Keratinocyte (primary cell): ENCODE measurements at regions not wholly inside any gene's neighbourhood (a gene's known extent, or its start where the extent isn't known, plus 50 kb on each side); places are given as distances from the start of the nearest gene placed in this dataset.

ENCODE experiments used
- DNase-seq: peaks from one replicate; pipeline ENCODE4 v3.0.0-alpha.2; 2011; ENCODE audit warnings: low read depth, missing footprints, low spot score
- FAIRE-seq: peaks from 2 replicates; lab custom pipeline; 2011; peaks lifted over from hg19 to GRCh38; lab: Jason Lieb, UNC
- H2AFZ ChIP-seq: 2 replicates; pipeline ENCODE4 v1.6.0; 2012; ENCODE audit warnings: low read length, control low read depth, inconsistent platforms; ENCODE audit not compliant: control insufficient read depth
- H3K27ac ChIP-seq: 2 replicates; pipeline ENCODE4 v1.5.1; 2011; ENCODE audit warnings: low read length; ENCODE audit not compliant: control insufficient read depth, insufficient read depth
- H3K27me3 ChIP-seq: 3 replicates; pipeline ENCODE4 v1.6.0; 2011; ENCODE audit warnings: low read length; ENCODE audit not compliant: control insufficient read depth, insufficient read depth; ENCODE audit errors: extremely low read depth
- H3K36me3 ChIP-seq, 2 experiments: 2 replicates in 1 of 2; 3 replicates in 1 of 2; pipeline ENCODE4 v1.5.1; 2011; ENCODE audit warnings: low read length in 2 of 2, mild to moderate bottlenecking in 1 of 2; ENCODE audit not compliant: control insufficient read depth in 2 of 2, insufficient read depth in 2 of 2; ENCODE audit errors: extremely low read depth in 1 of 2
- H3K4me1 ChIP-seq: 3 replicates; pipeline ENCODE4 v1.5.1; 2011; ENCODE audit warnings: low read length; ENCODE audit not compliant: control insufficient read depth, insufficient read depth; ENCODE audit errors: extremely low read depth
- H3K4me2 ChIP-seq: 3 replicates; pipeline ENCODE4 v1.6.0; 2011; ENCODE audit warnings: low read depth, low read length; ENCODE audit not compliant: control insufficient read depth, insufficient read depth; ENCODE audit errors: extremely low read depth
- H3K4me3 ChIP-seq, 3 experiments: fragments of 200-600 bp in 1 of 3; sonication (generic) in 1 of 3; 2 replicates in 2 of 3; 3 replicates in 1 of 3; pipeline ENCODE4 v1.5.1; 2011 to 2016; ENCODE audit warnings: low read length in 3 of 3, mild to moderate bottlenecking in 3 of 3, control low read depth in 2 of 3, inconsistent platforms in 1 of 3, low read depth in 1 of 3, mixed read lengths in 1 of 3, mixed run types in 1 of 3, moderate library complexity in 1 of 3; ENCODE audit not compliant: control insufficient read depth in 2 of 3, insufficient read depth in 2 of 3; ENCODE audit errors: extremely low read depth in 1 of 3
- H3K79me2 ChIP-seq: 2 replicates; pipeline ENCODE4 v1.6.0; 2012; ENCODE audit warnings: low read length; ENCODE audit not compliant: control insufficient read depth, insufficient read depth
- H3K9ac ChIP-seq: 3 replicates; pipeline ENCODE4 v1.6.0; 2011; ENCODE audit warnings: low read length; ENCODE audit not compliant: control insufficient read depth, insufficient read depth; ENCODE audit errors: extremely low read depth
- H3K9me1 ChIP-seq: 3 replicates; pipeline ENCODE4 v1.6.0; 2011; ENCODE audit warnings: low read length; ENCODE audit not compliant: control insufficient read depth, insufficient read depth; ENCODE audit errors: extremely low read depth
- H3K9me3 ChIP-seq: 2 replicates; pipeline ENCODE4 v1.5.1; 2012; ENCODE audit warnings: low read depth, low read length; ENCODE audit not compliant: control insufficient read depth
- H4K20me1 ChIP-seq: 3 replicates; pipeline ENCODE4 v1.6.0; 2011; ENCODE audit warnings: low read length; ENCODE audit not compliant: control insufficient read depth, insufficient read depth; ENCODE audit errors: extremely low read depth
- EZH2 ChIP-seq: IDR thresholded peaks from one replicate; pipeline ENCODE4 v1.6.1; 2012; ENCODE audit warnings: inconsistent platforms, mild to moderate bottlenecking, low read length, moderate library complexity
- dilution Hi-C: fragments of 300-500 bp; cut with MboI; formaldehyde crosslinking; loops from one replicate; pipeline ENCODE4 v1.7.0; 2020; ENCODE audit warnings: low sequenced_read_pairs; ENCODE audit not compliant: extremely low pct_ligation_motif_present
- TF ChIP-seq, protein P1 (sequence below), 3 experiments: IDR thresholded peaks in 1 of 3; conservative IDR thresholded peaks in 1 of 3; optimal IDR thresholded peaks in 1 of 3; 2 replicates in 2 of 3; 3 replicates in 1 of 3; pipeline versions ENCODE3 to v1.5.1; 2011; ENCODE audit warnings: low read length in 3 of 3, mild to moderate bottlenecking in 3 of 3, moderate library complexity in 2 of 3, control low read depth in 1 of 3, inconsistent platforms in 1 of 3; ENCODE audit not compliant: insufficient read depth in 2 of 3; ENCODE audit errors: extremely low read depth in 1 of 3

DNA sequence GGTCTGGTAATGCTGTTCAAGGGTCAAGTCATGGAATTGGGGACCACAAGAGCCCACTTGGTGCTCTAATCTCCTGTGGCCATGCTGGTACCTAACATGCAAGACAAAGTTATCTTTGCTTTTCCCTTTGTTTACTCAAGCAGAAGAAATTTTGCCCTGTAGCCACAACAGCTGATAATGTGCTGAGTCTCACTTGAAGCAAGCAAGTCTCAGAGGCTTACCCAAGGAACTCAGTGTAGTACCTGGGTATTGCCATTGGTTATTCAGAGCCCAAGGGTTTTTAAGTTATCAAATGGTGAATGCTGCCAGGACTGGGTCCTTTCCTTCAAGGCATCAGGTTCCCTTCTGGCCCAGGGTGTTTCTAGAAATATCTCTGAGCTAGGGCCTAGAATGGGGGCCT, 198.9 kb upstream of the RNPC3 start:
- FAIRE-seq (no peak), DNase-seq (no peak)
- no peaks in the 10 kb centered on the region for H4K20me1 ChIP-seq
- no peaks in the 10 kb centered on the region for H3K4me1 ChIP-seq
- no peak for TF ChIP-seq EZH2
- TF ChIP-seq, protein P1, sequence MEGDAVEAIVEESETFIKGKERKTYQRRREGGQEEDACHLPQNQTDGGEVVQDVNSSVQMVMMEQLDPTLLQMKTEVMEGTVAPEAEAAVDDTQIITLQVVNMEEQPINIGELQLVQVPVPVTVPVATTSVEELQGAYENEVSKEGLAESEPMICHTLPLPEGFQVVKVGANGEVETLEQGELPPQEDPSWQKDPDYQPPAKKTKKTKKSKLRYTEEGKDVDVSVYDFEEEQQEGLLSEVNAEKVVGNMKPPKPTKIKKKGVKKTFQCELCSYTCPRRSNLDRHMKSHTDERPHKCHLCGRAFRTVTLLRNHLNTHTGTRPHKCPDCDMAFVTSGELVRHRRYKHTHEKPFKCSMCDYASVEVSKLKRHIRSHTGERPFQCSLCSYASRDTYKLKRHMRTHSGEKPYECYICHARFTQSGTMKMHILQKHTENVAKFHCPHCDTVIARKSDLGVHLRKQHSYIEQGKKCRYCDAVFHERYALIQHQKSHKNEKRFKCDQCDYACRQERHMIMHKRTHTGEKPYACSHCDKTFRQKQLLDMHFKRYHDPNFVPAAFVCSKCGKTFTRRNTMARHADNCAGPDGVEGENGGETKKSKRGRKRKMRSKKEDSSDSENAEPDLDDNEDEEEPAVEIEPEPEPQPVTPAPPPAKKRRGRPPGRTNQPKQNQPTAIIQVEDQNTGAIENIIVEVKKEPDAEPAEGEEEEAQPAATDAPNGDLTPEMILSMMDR (optimal IDR thresholded peaks at IDR 0.05 in 1 of 3, IDR thresholded peaks at IDR 0.05 in 1 of 3, conservative IDR thresholded peaks at IDR 0.05 in 1 of 3; ENCODE audit: extremely low read depth in 1 of 3, insufficient read depth in 2 of 3, low read length in 3 of 3) = no peak
- H3K79me2 ChIP-seq = no peaks in the 10 kb centered on the region
- dilution Hi-C loops = no loop called here
- H3K27me3 ChIP-seq = no peaks in the 10 kb centered on the region
- H3K4me2 ChIP-seq = no peak overlapping the region
- H3K36me3 ChIP-seq = no peaks in the 10 kb centered on the region
- H3K4me3 ChIP-seq = no peak overlapping the region
- no peak overlapping the region for H3K9ac ChIP-seq
- H3K9me3 ChIP-seq = no peaks in the 10 kb centered on the region
- no peak overlapping the region for H2AFZ ChIP-seq
- no peaks in the 10 kb centered on the region for H3K9me1 ChIP-seq
- H3K27ac ChIP-seq = no peak overlapping the region

- no peaks in the 10 kb centered on the region for H3K36me3 ChIP-seq
- dilution Hi-C loops = no loop called here
- TF ChIP-seq, protein P1 (optimal IDR thresholded peaks at IDR 0.05 in 1 of 3, IDR thresholded peaks at IDR 0.05 in 1 of 3, conservative IDR thresholded peaks at IDR 0.05 in 1 of 3; ENCODE audit: extremely low read depth in 1 of 3, insufficient read depth in 2 of 3, low read length in 3 of 3) = no peak
- no peak for TF ChIP-seq EZH2
- H4K20me1 ChIP-seq = no peaks in the 10 kb centered on the region
- no peaks in the 10 kb centered on the region for H3K79me2 ChIP-seq
- no peak overlapping the region for H2AFZ ChIP-seq
- no peak overlapping the region for H3K9ac ChIP-seq
- H3K27ac ChIP-seq = no peak overlapping the region
- H3K27me3 ChIP-seq = no peaks in the 10 kb centered on the region
- FAIRE-seq (no peak), DNase-seq (no peak)
- no peaks in the 10 kb centered on the region for H3K9me1 ChIP-seq
- H3K4me2 ChIP-seq = no peak overlapping the region
- H3K9me3 ChIP-seq = no peaks in the 10 kb centered on the region
- no peak overlapping the region for H3K4me3 ChIP-seq
- no peaks in the 10 kb centered on the region for H3K4me1 ChIP-seq
Observed at GRCh38 chr1:103309786-103310185, 201.5 kb upstream of the COL11A1 start.
